WTC11 (cell line): ENCODE measurements at regions not wholly inside any gene's neighbourhood (a gene's known extent, or its start where the extent isn't known, plus 50 kb on each side); places are given as distances from the start of the nearest gene placed in this dataset.

ENCODE experiments used
- ATAC-seq: fragments of 200-7000 bp; cut with Tn5 transposase; 2 replicates; pipeline ENCODE4 v1.10.0; 2021; ENCODE audit warnings: mild to moderate bottlenecking, moderate library complexity
- CTCF ChIA-PET: fragments of 300-600 bp; sonication (Branson Sonifier 250); formaldehyde crosslinking; loops from one replicate; lab custom pipeline; 2021; ENCODE audit warnings: antibody characterized with exemption; lab: Charles Lee
- POLR2A ChIA-PET: fragments of 350-600 bp; sonication (Branson Sonifier 250); formaldehyde crosslinking; loops from one replicate; lab custom pipeline; 2021; ENCODE audit warnings: antibody characterized with exemption; lab: Charles Lee
- DNase-seq: peaks from one replicate; pipeline ENCODE4 v3.0.0; 2021; ENCODE audit warnings: low spot score
- H3K27ac Mint-ChIP-seq: 2 replicates; pipeline ENCODE4 v1.8.0; 2021; ENCODE audit warnings: mixed read lengths
- H3K27me3 Mint-ChIP-seq: 2 replicates; pipeline ENCODE4 v1.8.0; 2021; ENCODE audit warnings: low read depth, mild to moderate bottlenecking, moderate library complexity, mixed read lengths
- H3K36me3 Mint-ChIP-seq: 2 replicates; pipeline ENCODE4 v1.8.0; 2021; ENCODE audit warnings: mixed read lengths
- H3K4me1 Mint-ChIP-seq: 2 replicates; pipeline ENCODE4 v1.8.0; 2022; ENCODE audit warnings: mixed read lengths
- H3K4me3 Mint-ChIP-seq: 2 replicates; pipeline ENCODE4 v1.8.0; 2021; ENCODE audit warnings: mild to moderate bottlenecking, moderate library complexity, mixed read lengths
- H3K9me3 Mint-ChIP-seq: 2 replicates; pipeline ENCODE4 v1.8.0; 2021; ENCODE audit warnings: mixed read lengths
- ATF3 ChIP-seq: sonication (generic); formaldehyde crosslinking; conservative IDR thresholded peaks from 2 replicates; pipeline ENCODE4 v1.8.1; 2022; ENCODE audit warnings: mild to moderate bottlenecking, missing genetic modification reagents
- CTCF ChIP-seq: fragments of 200-600 bp; IDR thresholded peaks from 2 replicates; pipeline ENCODE4 v1.8.0; 2022; ENCODE audit warnings: antibody characterized with exemption
- ELF4 ChIP-seq: sonication (generic); formaldehyde crosslinking; IDR thresholded peaks from 2 replicates; pipeline ENCODE4 v1.8.1; 2022; ENCODE audit warnings: low read depth, mild to moderate bottlenecking, moderate library complexity, missing genetic modification reagents
- ESRRA ChIP-seq: sonication (generic); formaldehyde crosslinking; IDR thresholded peaks from 2 replicates; pipeline ENCODE4 v1.8.1; 2022; ENCODE audit warnings: mild to moderate bottlenecking, missing genetic modification reagents, borderline replicate concordance
- ETV6 ChIP-seq: sonication (generic); formaldehyde crosslinking; IDR thresholded peaks from 2 replicates; pipeline ENCODE4 v1.8.1; 2022; ENCODE audit warnings: mild to moderate bottlenecking, missing genetic modification reagents
- FOXP1 ChIP-seq: sonication (generic); formaldehyde crosslinking; IDR thresholded peaks from 2 replicates; pipeline ENCODE4 v1.8.0; 2022; ENCODE audit warnings: missing genetic modification reagents, mild to moderate bottlenecking, moderate library complexity, borderline replicate concordance
- GTF2I ChIP-seq: fragments of 250-450 bp; sonication (Bioruptor Pico); conservative IDR thresholded peaks from 2 replicates; pipeline ENCODE4 v1.4.0; 2021; ENCODE audit warnings: mild to moderate bottlenecking
- HMGA2 ChIP-seq: fragments of 250-450 bp; sonication (Bioruptor Pico); IDR thresholded peaks from 2 replicates; pipeline ENCODE4 v1.4.0; 2021; ENCODE audit warnings: mild to moderate bottlenecking, moderate library complexity
- IRF1 ChIP-seq: sonication (generic); formaldehyde crosslinking; IDR thresholded peaks from 2 replicates; pipeline ENCODE4 v1.8.0; 2023; ENCODE audit warnings: missing genetic modification reagents
- MAX ChIP-seq: sonication (generic); formaldehyde crosslinking; IDR thresholded peaks from 2 replicates; pipeline ENCODE4 v1.8.0; 2022; ENCODE audit warnings: mild to moderate bottlenecking, missing genetic modification reagents
- MLX ChIP-seq: sonication (generic); formaldehyde crosslinking; IDR thresholded peaks from 2 replicates; pipeline ENCODE4 v1.8.1; 2023; ENCODE audit warnings: mild to moderate bottlenecking, missing genetic modification reagents, moderate library complexity
- NFATC4 ChIP-seq: fragments of 250-450 bp; sonication (Bioruptor Pico); IDR thresholded peaks from 2 replicates; pipeline ENCODE4 v1.9.0; 2021; ENCODE audit warnings: mild to moderate bottlenecking
- OVOL2 ChIP-seq: fragments of 250-450 bp; sonication (Bioruptor Pico); IDR thresholded peaks from 2 replicates; pipeline ENCODE4 v1.9.0; 2021; ENCODE audit warnings: mild to moderate bottlenecking, borderline replicate concordance
- RELA ChIP-seq: sonication (generic); formaldehyde crosslinking; IDR thresholded peaks from 2 replicates; pipeline ENCODE4 v1.8.1; 2022; ENCODE audit warnings: missing genetic modification reagents, mild to moderate bottlenecking, borderline replicate concordance
- TEAD1 ChIP-seq: sonication (generic); formaldehyde crosslinking; IDR thresholded peaks from 2 replicates; pipeline ENCODE4 v1.8.0; 2022; ENCODE audit warnings: mild to moderate bottlenecking, missing genetic modification reagents
- TF ChIP-seq, protein P1 (sequence below): fragments of 250-450 bp; sonication (Bioruptor Pico); conservative IDR thresholded peaks from 2 replicates; pipeline ENCODE4 v1.9.0; 2021; ENCODE audit warnings: mild to moderate bottlenecking
- TF ChIP-seq, protein P2 (sequence below): sonication (generic); formaldehyde crosslinking; IDR thresholded peaks from 2 replicates; pipeline ENCODE4 v1.8.1; 2023; ENCODE audit warnings: mild to moderate bottlenecking, missing genetic modification reagents
- TF ChIP-seq, protein P3 (sequence below): sonication (generic); formaldehyde crosslinking; IDR thresholded peaks from 2 replicates; pipeline ENCODE4 v1.8.1; 2022; ENCODE audit warnings: mild to moderate bottlenecking, moderate library complexity, missing genetic modification reagents
- TF ChIP-seq, protein P4 (sequence below): sonication (generic); formaldehyde crosslinking; conservative IDR thresholded peaks from 2 replicates; pipeline ENCODE4 v1.8.1; 2023; ENCODE audit warnings: mild to moderate bottlenecking, low read depth, missing genetic modification reagents, moderate library complexity

GRCh38 chr2:150126839-150127238 lies 360.6 kb downstream of the RND3 start:
- Mint-ChIP-seq H3K27ac (no peak overlapping the region), H3K27me3 (no peaks in the 10 kb centered on the region), H3K36me3 (peaks cover 8% of the 10 kb centered on the region), H3K9me3 (peaks cover 16% of the 10 kb centered on the region), H3K4me1 (peaks cover 28% of the 10 kb centered on the region), H3K4me3 (no peak overlapping the region)
- DNase-seq (no peak), ATAC-seq (no peak)
- POLR2A ChIA-PET: no interaction called here
- CTCF ChIA-PET: no interaction called here
- TF ChIP-seq, protein P1, sequence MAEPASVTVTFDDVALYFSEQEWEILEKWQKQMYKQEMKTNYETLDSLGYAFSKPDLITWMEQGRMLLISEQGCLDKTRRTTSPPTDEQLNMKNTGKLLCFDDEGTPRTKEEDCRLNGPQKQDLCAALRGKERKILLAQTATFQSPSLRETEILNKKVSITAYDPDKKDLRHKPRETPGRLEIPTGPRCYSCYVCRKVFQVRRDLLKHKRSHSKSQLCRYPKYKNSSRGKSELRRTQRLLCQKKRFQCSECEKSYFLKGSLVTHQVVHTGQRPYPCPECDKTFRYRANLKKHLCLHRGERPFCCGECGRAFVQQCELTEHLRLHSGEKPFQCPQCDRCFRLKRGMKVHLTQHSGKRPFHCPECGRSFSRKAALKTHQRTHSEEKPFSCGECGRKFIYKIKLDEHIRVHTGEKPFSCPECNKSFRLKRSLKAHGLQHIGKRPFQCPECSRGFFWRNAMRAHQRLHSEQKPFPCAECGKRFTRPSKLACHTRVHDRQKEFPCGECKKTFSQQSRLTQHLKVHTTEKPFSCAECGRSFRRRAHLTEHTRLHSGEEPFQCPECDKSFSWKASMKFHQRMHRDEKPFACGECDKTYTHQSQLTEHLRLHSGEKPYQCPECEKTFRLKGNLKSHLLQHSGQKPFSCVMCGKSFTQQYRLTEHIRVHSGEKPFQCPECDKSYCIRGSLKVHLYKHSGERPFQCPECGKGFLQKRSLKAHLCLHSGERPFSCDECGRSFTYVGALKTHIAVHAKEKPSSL: no peak
- TF ChIP-seq IRF1 (CRISPR knock-in tag) (no peak), FOXP1 (CRISPR knock-in tag) (no peak), ESRRA (CRISPR knock-in tag) (no peak), NFATC4 (CRISPR knock-in tag) (no peak), ETV6 (no peak), MAX (no peak), RELA (CRISPR knock-in tag) (no peak), TEAD1 (no peak), ATF3 (no peak), OVOL2 (CRISPR knock-in tag) (no peak), ELF4 (CRISPR knock-in tag) (no peak)
- TF ChIP-seq, protein P2, sequence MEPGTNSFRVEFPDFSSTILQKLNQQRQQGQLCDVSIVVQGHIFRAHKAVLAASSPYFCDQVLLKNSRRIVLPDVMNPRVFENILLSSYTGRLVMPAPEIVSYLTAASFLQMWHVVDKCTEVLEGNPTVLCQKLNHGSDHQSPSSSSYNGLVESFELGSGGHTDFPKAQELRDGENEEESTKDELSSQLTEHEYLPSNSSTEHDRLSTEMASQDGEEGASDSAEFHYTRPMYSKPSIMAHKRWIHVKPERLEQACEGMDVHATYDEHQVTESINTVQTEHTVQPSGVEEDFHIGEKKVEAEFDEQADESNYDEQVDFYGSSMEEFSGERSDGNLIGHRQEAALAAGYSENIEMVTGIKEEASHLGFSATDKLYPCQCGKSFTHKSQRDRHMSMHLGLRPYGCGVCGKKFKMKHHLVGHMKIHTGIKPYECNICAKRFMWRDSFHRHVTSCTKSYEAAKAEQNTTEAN (CRISPR knock-in tag): no peak
- TF ChIP-seq, protein P3, sequence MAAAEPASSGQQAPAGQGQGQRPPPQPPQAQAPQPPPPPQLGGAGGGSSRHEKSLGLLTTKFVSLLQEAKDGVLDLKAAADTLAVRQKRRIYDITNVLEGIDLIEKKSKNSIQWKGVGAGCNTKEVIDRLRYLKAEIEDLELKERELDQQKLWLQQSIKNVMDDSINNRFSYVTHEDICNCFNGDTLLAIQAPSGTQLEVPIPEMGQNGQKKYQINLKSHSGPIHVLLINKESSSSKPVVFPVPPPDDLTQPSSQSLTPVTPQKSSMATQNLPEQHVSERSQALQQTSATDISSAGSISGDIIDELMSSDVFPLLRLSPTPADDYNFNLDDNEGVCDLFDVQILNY: no peak

GRCh38 chr2:150126143-150126740 lies 361.2 kb downstream of the RND3 start:
- H3K4me1 Mint-ChIP-seq: peaks cover 30% of the 10 kb centered on the region
- POLR2A ChIA-PET: no interaction called here
- no peak for TF ChIP-seq CTCF
- peak; percentile 100 for TF ChIP-seq HMGA2 (CRISPR knock-in tag)
- TF ChIP-seq GTF2I (CRISPR knock-in tag): no peak
- TF ChIP-seq, protein P4, sequence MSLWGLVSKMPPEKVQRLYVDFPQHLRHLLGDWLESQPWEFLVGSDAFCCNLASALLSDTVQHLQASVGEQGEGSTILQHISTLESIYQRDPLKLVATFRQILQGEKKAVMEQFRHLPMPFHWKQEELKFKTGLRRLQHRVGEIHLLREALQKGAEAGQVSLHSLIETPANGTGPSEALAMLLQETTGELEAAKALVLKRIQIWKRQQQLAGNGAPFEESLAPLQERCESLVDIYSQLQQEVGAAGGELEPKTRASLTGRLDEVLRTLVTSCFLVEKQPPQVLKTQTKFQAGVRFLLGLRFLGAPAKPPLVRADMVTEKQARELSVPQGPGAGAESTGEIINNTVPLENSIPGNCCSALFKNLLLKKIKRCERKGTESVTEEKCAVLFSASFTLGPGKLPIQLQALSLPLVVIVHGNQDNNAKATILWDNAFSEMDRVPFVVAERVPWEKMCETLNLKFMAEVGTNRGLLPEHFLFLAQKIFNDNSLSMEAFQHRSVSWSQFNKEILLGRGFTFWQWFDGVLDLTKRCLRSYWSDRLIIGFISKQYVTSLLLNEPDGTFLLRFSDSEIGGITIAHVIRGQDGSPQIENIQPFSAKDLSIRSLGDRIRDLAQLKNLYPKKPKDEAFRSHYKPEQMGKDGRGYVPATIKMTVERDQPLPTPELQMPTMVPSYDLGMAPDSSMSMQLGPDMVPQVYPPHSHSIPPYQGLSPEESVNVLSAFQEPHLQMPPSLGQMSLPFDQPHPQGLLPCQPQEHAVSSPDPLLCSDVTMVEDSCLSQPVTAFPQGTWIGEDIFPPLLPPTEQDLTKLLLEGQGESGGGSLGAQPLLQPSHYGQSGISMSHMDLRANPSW: no peak
- no peak for TF ChIP-seq ATF3
- TF ChIP-seq MLX (CRISPR knock-in tag): no peak
- no peak for TF ChIP-seq ETV6
- TF ChIP-seq, all 79 proteins: peak for 1
- H3K36me3 Mint-ChIP-seq: peaks cover 8% of the 10 kb centered on the region
- CTCF ChIA-PET: no interaction called here
- no peaks in the 10 kb centered on the region for H3K27me3 Mint-ChIP-seq
- DNase-seq: no peak
- peaks cover 16% of the 10 kb centered on the region for H3K9me3 Mint-ChIP-seq
- H3K4me3 Mint-ChIP-seq: no peak overlapping the region
- H3K27ac Mint-ChIP-seq: no peak overlapping the region
- no peak for ATAC-seq
